NCI-H446 treated with DMSO at 0.1 percent for 48 hours (cell line): ENCODE measurements at regions not wholly inside any gene's neighbourhood (a gene's known extent, or its start where the extent isn't known, plus 50 kb on each side); places are given as distances from the start of the nearest gene placed in this dataset.

Experiments used
- DNase-seq: peaks from one replicate; lab custom pipeline; 2025; lab: John Stamatoyannopoulos, UW

GRCh38 chr12:13595536-13596443 lies 385.6 kb downstream of the GRIN2B start:
- peak; percentile 8 for DNase-seq

GRCh38 chr12:13594731-13595514 lies 386.5 kb downstream of the GRIN2B start:
- no peak for DNase-seq

GRCh38 chr12:13592063-13592942 lies 389.1 kb downstream of the GRIN2B start:
- DNase-seq: no peak

GRCh38 chr12:13591488-13591887 lies 389.9 kb downstream of the GRIN2B start:
- DNase-seq: no peak

GRCh38 chr12:13591059-13591458 lies 390.3 kb downstream of the GRIN2B start:
- DNase-seq: no peak

- no peak for DNase-seq
These were observed 392.0 kb downstream of the EMP1 start for GRCh38 chr12:13588574-13588973.

- DNase-seq: no peak
These were observed 391.3 kb downstream of the EMP1 start for GRCh38 chr12:13587721-13588390.

- no peak for DNase-seq
These were observed 389.8 kb downstream of the EMP1 start for GRCh38 chr12:13586361-13586760.

- DNase-seq: no peak
These were observed 388.0 kb downstream of the EMP1 start for GRCh38 chr12:13584541-13584940.

GRCh38 chr12:13583630-13584029 lies 387.1 kb downstream of the EMP1 start:
- DNase-seq: no peak

- DNase-seq: no peak
These were observed 385.9 kb downstream of the EMP1 start for GRCh38 chr12:13582421-13582820.

- DNase-seq: no peak
These were observed 384.5 kb downstream of the EMP1 start for GRCh38 chr12:13581031-13581430.

- DNase-seq: no peak
These were observed 383.7 kb downstream of the EMP1 start for GRCh38 chr12:13580206-13580605.

GRCh38 chr12:13576935-13577500 lies 380.5 kb downstream of the EMP1 start:
- no peak for DNase-seq

- no peak for DNase-seq
These were observed 377.3 kb downstream of the EMP1 start for GRCh38 chr12:13573698-13574321.

GRCh38 chr12:13571035-13571434 lies 374.5 kb downstream of the EMP1 start:
- DNase-seq: no peak

- DNase-seq: no peak
These were observed 373.6 kb downstream of the EMP1 start for GRCh38 chr12:13570005-13570694.

- DNase-seq: no peak
These were observed 369.8 kb downstream of the EMP1 start for GRCh38 chr12:13566292-13566691.

GRCh38 chr12:13564266-13564810 lies 367.8 kb downstream of the EMP1 start:
- DNase-seq: no peak

GRCh38 chr12:13563743-13564125 lies 367.2 kb downstream of the EMP1 start:
- DNase-seq: no peak
